Neural cell (in vitro differentiated cells): ENCODE measurements at regions not wholly inside any gene's neighbourhood (a gene's known extent, or its start where the extent isn't known, plus 50 kb on each side); places are given as distances from the start of the nearest gene placed in this dataset.

ENCODE experiments used
- MXI1 ChIP-seq: fragments of 450-650 bp; conservative IDR thresholded peaks from 2 replicates; pipeline ENCODE4 v1.6.1; 2014; ENCODE audit warnings: antibody characterized with exemption, mild to moderate bottlenecking; ENCODE audit not compliant: poor library complexity, severe bottlenecking
- POLR2AphosphoS5 ChIP-seq: IDR thresholded peaks from 2 replicates; pipeline ENCODE4 v1.6.1; 2012
- TF ChIP-seq, protein P1 (sequence below): fragments of 450-650 bp; IDR thresholded peaks from 2 replicates; pipeline ENCODE4 v1.5.1; 2014; ENCODE audit warnings: antibody characterized with exemption, mild to moderate bottlenecking, moderate library complexity; ENCODE audit not compliant: poor library complexity, severe bottlenecking
- TF ChIP-seq, protein P2 (sequence below): IDR thresholded peaks from 2 replicates; pipeline ENCODE4 v1.6.1; 2012; ENCODE audit warnings: borderline replicate concordance

DNA sequence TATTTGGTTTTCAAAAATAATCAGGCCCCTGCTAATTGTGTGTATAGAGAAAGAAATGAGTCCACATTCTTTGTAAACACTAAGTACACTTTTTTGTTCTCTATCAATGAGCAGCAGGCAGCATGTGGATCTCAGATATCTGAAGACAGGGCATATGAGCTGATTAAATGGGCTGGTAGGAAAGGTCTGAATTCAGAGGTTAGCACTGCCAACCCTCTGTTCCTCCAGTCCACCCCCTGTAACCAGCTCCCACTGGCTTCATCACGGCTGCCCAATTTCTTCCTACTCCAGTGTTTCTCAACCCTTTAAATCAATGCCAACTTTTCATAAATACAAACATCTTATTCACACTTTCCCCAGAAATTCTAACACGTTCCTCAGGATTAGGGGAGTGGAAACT is 128.5 kb downstream of the TPBG start:
- TF ChIP-seq, protein P1, sequence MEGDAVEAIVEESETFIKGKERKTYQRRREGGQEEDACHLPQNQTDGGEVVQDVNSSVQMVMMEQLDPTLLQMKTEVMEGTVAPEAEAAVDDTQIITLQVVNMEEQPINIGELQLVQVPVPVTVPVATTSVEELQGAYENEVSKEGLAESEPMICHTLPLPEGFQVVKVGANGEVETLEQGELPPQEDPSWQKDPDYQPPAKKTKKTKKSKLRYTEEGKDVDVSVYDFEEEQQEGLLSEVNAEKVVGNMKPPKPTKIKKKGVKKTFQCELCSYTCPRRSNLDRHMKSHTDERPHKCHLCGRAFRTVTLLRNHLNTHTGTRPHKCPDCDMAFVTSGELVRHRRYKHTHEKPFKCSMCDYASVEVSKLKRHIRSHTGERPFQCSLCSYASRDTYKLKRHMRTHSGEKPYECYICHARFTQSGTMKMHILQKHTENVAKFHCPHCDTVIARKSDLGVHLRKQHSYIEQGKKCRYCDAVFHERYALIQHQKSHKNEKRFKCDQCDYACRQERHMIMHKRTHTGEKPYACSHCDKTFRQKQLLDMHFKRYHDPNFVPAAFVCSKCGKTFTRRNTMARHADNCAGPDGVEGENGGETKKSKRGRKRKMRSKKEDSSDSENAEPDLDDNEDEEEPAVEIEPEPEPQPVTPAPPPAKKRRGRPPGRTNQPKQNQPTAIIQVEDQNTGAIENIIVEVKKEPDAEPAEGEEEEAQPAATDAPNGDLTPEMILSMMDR: no peak
- TF ChIP-seq POLR2AphosphoS5: no peak
- TF ChIP-seq, protein P2, sequence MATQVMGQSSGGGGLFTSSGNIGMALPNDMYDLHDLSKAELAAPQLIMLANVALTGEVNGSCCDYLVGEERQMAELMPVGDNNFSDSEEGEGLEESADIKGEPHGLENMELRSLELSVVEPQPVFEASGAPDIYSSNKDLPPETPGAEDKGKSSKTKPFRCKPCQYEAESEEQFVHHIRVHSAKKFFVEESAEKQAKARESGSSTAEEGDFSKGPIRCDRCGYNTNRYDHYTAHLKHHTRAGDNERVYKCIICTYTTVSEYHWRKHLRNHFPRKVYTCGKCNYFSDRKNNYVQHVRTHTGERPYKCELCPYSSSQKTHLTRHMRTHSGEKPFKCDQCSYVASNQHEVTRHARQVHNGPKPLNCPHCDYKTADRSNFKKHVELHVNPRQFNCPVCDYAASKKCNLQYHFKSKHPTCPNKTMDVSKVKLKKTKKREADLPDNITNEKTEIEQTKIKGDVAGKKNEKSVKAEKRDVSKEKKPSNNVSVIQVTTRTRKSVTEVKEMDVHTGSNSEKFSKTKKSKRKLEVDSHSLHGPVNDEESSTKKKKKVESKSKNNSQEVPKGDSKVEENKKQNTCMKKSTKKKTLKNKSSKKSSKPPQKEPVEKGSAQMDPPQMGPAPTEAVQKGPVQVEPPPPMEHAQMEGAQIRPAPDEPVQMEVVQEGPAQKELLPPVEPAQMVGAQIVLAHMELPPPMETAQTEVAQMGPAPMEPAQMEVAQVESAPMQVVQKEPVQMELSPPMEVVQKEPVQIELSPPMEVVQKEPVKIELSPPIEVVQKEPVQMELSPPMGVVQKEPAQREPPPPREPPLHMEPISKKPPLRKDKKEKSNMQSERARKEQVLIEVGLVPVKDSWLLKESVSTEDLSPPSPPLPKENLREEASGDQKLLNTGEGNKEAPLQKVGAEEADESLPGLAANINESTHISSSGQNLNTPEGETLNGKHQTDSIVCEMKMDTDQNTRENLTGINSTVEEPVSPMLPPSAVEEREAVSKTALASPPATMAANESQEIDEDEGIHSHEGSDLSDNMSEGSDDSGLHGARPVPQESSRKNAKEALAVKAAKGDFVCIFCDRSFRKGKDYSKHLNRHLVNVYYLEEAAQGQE: no peak
- TF ChIP-seq MXI1: no peak
